Naive B cell (primary cell): ENCODE measurements at regions not wholly inside any gene's neighbourhood (a gene's known extent, or its start where the extent isn't known, plus 50 kb on each side); places are given as distances from the start of the nearest gene placed in this dataset.

ENCODE experiments used
- ATAC-seq, 2 donors: fragments of 150-1000 bp; cut with Tn5 transposase; 2 replicates each; pipeline ENCODE4 v1.10.0; 2021; ENCODE audit warnings: low read depth in 2 of 2, mild to moderate bottlenecking in 2 of 2, moderate library complexity in 2 of 2
- DNase-seq: peaks from one replicate; pipeline ENCODE4 v3.0.0; 2022
- H3K27ac Mint-ChIP-seq, 6 donors: one replicate each; pipeline ENCODE4 v1.8.0; 2020 to 2022; ENCODE audit warnings: mild to moderate bottlenecking in 6 of 6, mixed read lengths in 6 of 6, moderate library complexity in 5 of 6, inconsistent platforms in 2 of 6
- H3K27me3 Mint-ChIP-seq, 3 donors: one replicate each; pipeline ENCODE4 v1.8.0; 2021 to 2022; ENCODE audit warnings: mixed read lengths in 3 of 3, mild to moderate bottlenecking in 1 of 3
- H3K36me3 Mint-ChIP-seq, 2 donors: one replicate each; pipeline ENCODE4 v1.8.0; 2020 to 2022; ENCODE audit warnings: mixed read lengths in 2 of 2, inconsistent platforms in 1 of 2, mild to moderate bottlenecking in 1 of 2
- H3K4me1 Mint-ChIP-seq, 3 donors: one replicate each; pipeline ENCODE4 v1.8.0; 2020 to 2022; ENCODE audit warnings: mixed read lengths in 3 of 3, inconsistent platforms in 1 of 3, mild to moderate bottlenecking in 1 of 3, moderate library complexity in 1 of 3
- H3K4me3 Mint-ChIP-seq, 8 donors: one replicate each; pipeline ENCODE4 v1.8.0; 2020 to 2022; ENCODE audit warnings: mild to moderate bottlenecking in 8 of 8, mixed read lengths in 8 of 8, moderate library complexity in 8 of 8, inconsistent platforms in 2 of 8
- H3K9me3 Mint-ChIP-seq, 7 donors: one replicate each; pipeline ENCODE4 v1.8.0; 2020 to 2022; ENCODE audit warnings: mixed read lengths in 7 of 7, mild to moderate bottlenecking in 5 of 7, inconsistent platforms in 2 of 7, moderate library complexity in 1 of 7

- Mint-ChIP-seq H3K36me3 (no peaks in the 10 kb centered on the region), H3K4me3 (peak overlapping the region in 1 of 8 donors; percentile 33), H3K27ac (no peak overlapping the region), H3K9me3 (peaks cover 9 to 32% (median 17%) of the 10 kb centered on the region in 7 donors), H3K27me3 (no peaks in the 10 kb centered on the region), H3K4me1 (no peaks in the 10 kb centered on the region)
- DNase-seq (no peak), ATAC-seq (no peak)
Observed at GRCh38 chr6:140897804-140898573, 1234.7 kb upstream of the GJE1 start.

DNA sequence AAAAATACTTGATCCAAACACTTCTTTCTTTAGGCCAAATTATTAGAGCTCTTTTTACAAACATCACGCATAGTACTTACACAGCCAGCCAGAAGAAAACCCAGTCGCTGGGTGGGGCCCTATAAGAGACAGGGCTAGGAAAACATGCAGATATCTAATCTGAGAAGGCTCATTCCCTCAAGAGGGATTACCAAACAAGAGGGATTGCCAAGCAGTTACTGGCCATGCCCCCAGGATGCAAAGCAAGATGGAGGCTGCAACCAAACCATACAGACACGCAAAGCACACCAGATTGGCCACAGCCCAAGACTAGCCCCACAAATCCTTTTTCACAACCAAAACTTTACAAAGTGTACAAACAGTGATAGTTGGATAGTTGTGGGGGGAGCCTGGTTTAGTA lies 1235.4 kb upstream of the GJE1 start:
- Mint-ChIP-seq H3K36me3 (no peaks in the 10 kb centered on the region), H3K9me3 (peaks cover 5 to 32% (median 17%) of the 10 kb centered on the region in 7 donors), H3K4me1 (no peaks in the 10 kb centered on the region), H3K4me3 (peak overlapping the region in 1 of 8 donors; percentile 33), H3K27ac (no peak overlapping the region), H3K27me3 (no peaks in the 10 kb centered on the region)
- no peak for ATAC-seq
- no peak for DNase-seq

DNA sequence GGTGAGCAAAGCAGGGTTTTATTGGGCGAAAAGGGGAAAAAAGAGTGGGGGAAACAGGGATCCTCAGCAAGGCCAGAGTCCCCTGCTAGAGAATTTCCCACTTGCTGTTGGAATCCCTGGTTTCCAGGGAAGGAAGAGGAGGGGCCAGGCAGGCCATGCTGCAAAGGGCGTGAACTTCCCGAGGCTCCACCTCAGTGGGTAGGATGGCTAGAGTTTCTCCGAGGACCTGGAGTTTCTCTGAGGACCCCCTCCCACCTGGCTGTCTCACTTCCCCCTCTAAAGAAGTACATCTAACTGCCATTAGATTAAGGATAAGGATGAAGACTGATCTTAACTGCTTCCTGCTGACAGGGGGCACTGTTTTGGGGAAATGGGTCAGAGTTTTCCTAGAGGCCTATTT lies 1239.3 kb upstream of the GJE1 start:
- Mint-ChIP-seq H3K4me1 (no peaks in the 10 kb centered on the region), H3K27ac (no peak overlapping the region), H3K27me3 (no peaks in the 10 kb centered on the region), H3K4me3 (no peak overlapping the region), H3K9me3 (peaks cover 0 to 16% (median 7%) of the 10 kb centered on the region in 7 donors), H3K36me3 (no peaks in the 10 kb centered on the region)
- DNase-seq (no peak), ATAC-seq (no peak)

DNA sequence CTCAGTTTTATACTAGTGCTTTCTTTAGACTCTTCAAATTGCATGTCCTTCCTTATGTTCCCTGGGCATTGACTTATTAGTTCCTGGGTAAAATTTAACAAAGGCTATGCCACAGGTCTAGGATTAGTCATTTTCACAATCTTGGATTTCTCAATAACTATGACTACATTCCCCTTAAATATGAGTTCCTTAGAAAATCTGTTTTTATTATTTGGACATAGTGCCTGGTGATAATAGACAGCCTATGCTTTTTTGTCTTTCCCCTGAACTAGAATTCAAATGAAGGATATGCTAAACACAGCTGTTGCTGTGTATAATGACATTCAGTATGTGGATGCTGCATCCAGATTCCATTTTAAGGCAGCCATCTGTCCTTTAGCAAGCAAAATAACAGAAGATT lies 1252.8 kb upstream of the GJE1 start:
- Mint-ChIP-seq H3K4me1 (no peaks in the 10 kb centered on the region), H3K36me3 (no peaks in the 10 kb centered on the region), H3K4me3 (no peak overlapping the region), H3K27ac (no peak overlapping the region), H3K9me3 (peaks cover 0 to 6% (median 0%) of the 10 kb centered on the region in 7 donors), H3K27me3 (no peaks in the 10 kb centered on the region)
- no peak for ATAC-seq
- DNase-seq = no peak

DNA sequence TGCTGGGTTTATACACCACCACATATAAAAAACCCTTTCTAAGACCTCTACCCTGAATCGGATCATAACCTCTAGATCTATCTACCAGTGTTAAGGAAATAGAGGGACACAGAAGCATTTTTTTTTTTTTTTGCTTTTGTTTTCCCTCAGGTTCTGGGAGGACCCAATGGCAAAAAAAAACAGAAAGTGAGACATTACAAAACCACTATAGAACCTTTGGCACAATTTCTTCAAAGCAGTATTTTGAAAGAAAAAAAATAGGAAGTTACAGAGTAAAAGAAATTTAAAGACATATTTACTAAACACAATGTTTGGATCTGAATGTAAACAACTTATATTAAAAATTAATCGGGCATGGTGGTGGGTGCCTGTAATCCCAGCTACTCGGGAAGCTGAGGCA lies 1258.7 kb upstream of the GJE1 start:
- Mint-ChIP-seq H3K36me3 (no peaks in the 10 kb centered on the region), H3K27ac (no peak overlapping the region), H3K27me3 (no peaks in the 10 kb centered on the region), H3K9me3 (peaks cover 0 to 6% (median 5%) of the 10 kb centered on the region in 7 donors), H3K4me1 (no peaks in the 10 kb centered on the region), H3K4me3 (no peak overlapping the region)
- ATAC-seq (no peak), DNase-seq (no peak)

- H3K36me3 Mint-ChIP-seq = no peaks in the 10 kb centered on the region
- H3K4me1 Mint-ChIP-seq = no peaks in the 10 kb centered on the region
- H3K27ac Mint-ChIP-seq = no peak overlapping the region
- no peak overlapping the region for H3K4me3 Mint-ChIP-seq
- no peaks in the 10 kb centered on the region for H3K27me3 Mint-ChIP-seq
- H3K9me3 Mint-ChIP-seq = peaks cover 0 to 7% (median 5%) of the 10 kb centered on the region in 7 donors
- ATAC-seq = no peak
- no peak for DNase-seq
Observed at GRCh38 chr6:140872885-140873284, 1259.8 kb upstream of the GJE1 start.

DNA sequence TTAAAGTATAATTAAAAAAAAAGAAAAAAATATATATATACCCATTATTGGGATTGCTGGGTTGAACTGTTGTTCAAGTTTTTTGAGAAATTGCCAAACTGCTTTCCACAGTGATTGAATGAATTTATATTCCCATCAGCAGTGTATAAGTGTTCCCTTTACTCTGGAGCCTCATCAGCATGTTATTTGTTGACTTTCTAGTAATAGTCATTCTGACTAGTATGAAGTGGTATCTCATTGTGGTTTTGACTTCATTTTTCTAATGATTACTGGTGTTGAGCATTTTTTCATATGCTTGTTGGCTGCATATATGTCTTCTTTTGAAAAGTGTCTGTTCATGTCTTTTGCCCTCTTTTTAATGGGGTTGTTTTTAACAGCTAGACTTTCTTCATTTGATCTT lies 1260.8 kb upstream of the GJE1 start:
- Mint-ChIP-seq H3K4me3 (no peak overlapping the region), H3K27ac (peak overlapping the region in 1 of 6 donors; percentile 51), H3K4me1 (no peaks in the 10 kb centered on the region), H3K9me3 (peaks cover 0 to 6% (median 4%) of the 10 kb centered on the region in 7 donors), H3K36me3 (no peaks in the 10 kb centered on the region), H3K27me3 (no peaks in the 10 kb centered on the region)
- no peak for ATAC-seq
- no peak for DNase-seq

- Mint-ChIP-seq H3K4me3 (no peak overlapping the region), H3K36me3 (no peaks in the 10 kb centered on the region), H3K4me1 (no peaks in the 10 kb centered on the region), H3K9me3 (peaks cover 0 to 6% (median 0%) of the 10 kb centered on the region in 7 donors), H3K27me3 (no peaks in the 10 kb centered on the region), H3K27ac (no peak overlapping the region)
- ATAC-seq (no peak), DNase-seq (no peak)
Observed at GRCh38 chr6:140867336-140867735, 1265.4 kb upstream of the GJE1 start.

GRCh38 chr6:140858381-140858971 lies 1274.2 kb upstream of the GJE1 start:
- no peaks in the 10 kb centered on the region for H3K4me1 Mint-ChIP-seq
- ATAC-seq = no peak
- H3K4me3 Mint-ChIP-seq = no peak overlapping the region
- no peaks in the 10 kb centered on the region for H3K36me3 Mint-ChIP-seq
- H3K9me3 Mint-ChIP-seq = peaks cover 0 to 2% (median 0%) of the 10 kb centered on the region in 7 donors
- H3K27me3 Mint-ChIP-seq = no peaks in the 10 kb centered on the region
- H3K27ac Mint-ChIP-seq = no peak overlapping the region
- no peak for DNase-seq

DNA sequence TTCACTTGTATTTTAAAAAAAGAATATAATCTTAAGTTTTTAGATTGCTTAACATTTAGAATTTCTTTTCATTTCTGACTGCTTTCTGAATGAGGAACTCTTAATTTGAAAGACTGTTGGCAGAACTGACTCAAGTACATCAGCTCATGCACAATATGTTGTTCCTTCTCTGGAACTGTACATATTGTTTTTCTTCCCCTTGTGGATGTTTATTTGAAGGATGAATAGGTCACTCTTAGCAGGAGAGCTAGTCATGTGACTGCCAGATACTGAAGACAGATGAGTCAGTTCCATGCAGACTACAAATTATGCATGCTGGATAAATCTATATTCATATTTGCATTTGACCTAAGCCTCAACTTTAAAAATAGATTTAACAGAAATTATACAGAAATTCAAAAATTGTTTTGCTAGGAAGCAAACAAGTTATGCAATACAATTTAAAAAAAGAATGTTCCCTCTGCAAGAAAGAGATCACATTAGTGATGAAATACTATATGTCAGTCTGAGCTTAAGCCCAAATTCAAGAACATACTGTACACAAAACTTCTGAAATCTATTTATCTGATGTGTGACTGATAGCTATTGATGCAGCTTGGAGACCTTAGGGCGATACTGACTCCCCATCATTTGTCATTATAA lies 1274.9 kb upstream of the GJE1 start:
- no peak for DNase-seq
- H3K27ac Mint-ChIP-seq = no peak overlapping the region
- no peaks in the 10 kb centered on the region for H3K4me1 Mint-ChIP-seq
- no peaks in the 10 kb centered on the region for H3K27me3 Mint-ChIP-seq
- ATAC-seq = no peak
- no peak overlapping the region for H3K4me3 Mint-ChIP-seq
- no peaks in the 10 kb centered on the region for H3K36me3 Mint-ChIP-seq
- peaks cover 0 to 2% (median 0%) of the 10 kb centered on the region in 7 donors for H3K9me3 Mint-ChIP-seq

DNA sequence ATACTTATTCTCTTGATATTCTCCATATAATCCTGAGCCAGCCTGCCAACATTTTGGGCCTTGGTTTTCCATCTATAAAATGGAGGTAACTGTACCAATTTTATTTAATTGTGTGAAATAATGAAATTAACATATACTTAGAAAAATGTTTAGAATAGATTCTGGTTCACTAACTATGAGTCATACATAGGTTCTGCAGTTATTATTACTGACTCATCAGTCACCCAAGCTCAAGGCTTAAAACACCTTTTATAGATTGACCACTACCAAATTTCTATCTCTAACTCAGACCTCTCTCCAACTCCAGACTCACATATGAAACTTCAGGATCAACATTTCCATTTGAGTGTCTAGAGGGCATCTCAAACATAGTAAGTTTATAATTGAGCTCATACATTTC lies 1277.2 kb upstream of the GJE1 start:
- no peak overlapping the region for H3K4me3 Mint-ChIP-seq

GRCh38 chr6:140854318-140854717 lies 1278.4 kb upstream of the GJE1 start:
- DNase-seq (no peak), ATAC-seq (no peak)
- H3K27ac Mint-ChIP-seq = no peak overlapping the region
- no peaks in the 10 kb centered on the region for H3K27me3 Mint-ChIP-seq
- no peaks in the 10 kb centered on the region for H3K36me3 Mint-ChIP-seq
- no peaks in the 10 kb centered on the region for H3K9me3 Mint-ChIP-seq
- no peak overlapping the region for H3K4me3 Mint-ChIP-seq
- no peaks in the 10 kb centered on the region for H3K4me1 Mint-ChIP-seq

More for the DNA sequence above, 1277.2 kb upstream of the GJE1 start:
- no peaks in the 10 kb centered on the region for H3K36me3 Mint-ChIP-seq
- no peak for DNase-seq
- H3K27ac Mint-ChIP-seq = no peak overlapping the region
- H3K4me1 Mint-ChIP-seq = no peaks in the 10 kb centered on the region
- H3K9me3 Mint-ChIP-seq = no peaks in the 10 kb centered on the region
- no peak for ATAC-seq
- no peaks in the 10 kb centered on the region for H3K27me3 Mint-ChIP-seq

GRCh38 chr6:140850438-140850837 lies 1282.3 kb upstream of the GJE1 start:
- Mint-ChIP-seq H3K27ac (no peak overlapping the region), H3K27me3 (no peaks in the 10 kb centered on the region), H3K4me3 (no peak overlapping the region), H3K4me1 (no peaks in the 10 kb centered on the region), H3K36me3 (no peaks in the 10 kb centered on the region), H3K9me3 (no peaks in the 10 kb centered on the region)
- DNase-seq = no peak
- no peak for ATAC-seq

- DNase-seq = no peak
- no peak for ATAC-seq
- Mint-ChIP-seq H3K27ac (no peak overlapping the region), H3K27me3 (no peaks in the 10 kb centered on the region), H3K36me3 (no peaks in the 10 kb centered on the region), H3K9me3 (no peaks in the 10 kb centered on the region), H3K4me3 (no peak overlapping the region), H3K4me1 (no peaks in the 10 kb centered on the region)
Observed at GRCh38 chr6:140849456-140849855, 1283.3 kb upstream of the GJE1 start.
